RWPE1 (cell line): ENCODE measurements at regions not wholly inside any gene's neighbourhood (a gene's known extent, or its start where the extent isn't known, plus 50 kb on each side); places are given as distances from the start of the nearest gene placed in this dataset.

Experiments
- CTCF ChIA-PET: fragments of 350-600 bp; sonication (Branson Sonifier 250); formaldehyde crosslinking; extraction: SDS; loops from one replicate; lab custom pipeline; 2021; lab: Yijun Ruan, JAX
- POLR2A ChIA-PET: fragments of 400-600 bp; formaldehyde crosslinking; extraction: SDS; loops from one replicate; lab custom pipeline; 2020; ENCODE audit warnings: antibody characterized with exemption; ENCODE audit not compliant: low non-redundant PET; lab: Yijun Ruan, JAX
- DNase-seq: peaks from one replicate; pipeline ENCODE4 v3.0.0; 2012; ENCODE audit warnings: low spot score
- H3K27ac ChIP-seq: fragments of 450-650 bp; 2 replicates; pipeline ENCODE4 v1.5.1; 2017
- CTCF ChIP-seq: fragments of 450-650 bp; conservative IDR thresholded peaks from 2 replicates; pipeline ENCODE4 v1.5.1; 2017; ENCODE audit warnings: low read depth, mild to moderate bottlenecking

GRCh38 chr14:30427401-30427800 is 131.6 kb upstream of the G2E3 start:
- ChIA-PET POLR2A (no interaction called here), CTCF (no interaction called here)
- TF ChIP-seq CTCF = no peak
- no peak overlapping the region for H3K27ac ChIP-seq
- no peak for DNase-seq

- H3K27ac ChIP-seq = no peak overlapping the region
- no peak for DNase-seq
- CTCF ChIA-PET = no interaction called here
- POLR2A ChIA-PET = no interaction called here
- no peak for TF ChIP-seq CTCF
Measured at GRCh38 chr14:30427846-30428245, 131.1 kb upstream of the G2E3 start.

GRCh38 chr14:30431552-30431951 is 127.4 kb upstream of the G2E3 start:
- no peak for TF ChIP-seq CTCF
- ChIA-PET POLR2A (no interaction called here), CTCF (interaction anchor here (0.6 kb wide), 1 partner anchor 157 kb away, joined by 3 read pairs; no protein-coding TSS in a partner anchor)
- no peak overlapping the region for H3K27ac ChIP-seq
- DNase-seq = no peak

- no peak for DNase-seq
- CTCF ChIA-PET = no interaction called here
- POLR2A ChIA-PET = no interaction called here
- no peak for TF ChIP-seq CTCF
- H3K27ac ChIP-seq = no peak overlapping the region
Measured at GRCh38 chr14:30440961-30441360, 118.0 kb upstream of the G2E3 start.

GRCh38 chr14:30443368-30444007 is 115.5 kb upstream of the G2E3 start:
- peak; percentile 20 for DNase-seq
- no peak overlapping the region for H3K27ac ChIP-seq
- peak; percentile 34; the same call in 1 of the 2 replicates for TF ChIP-seq CTCF
- ChIA-PET CTCF (interaction anchor here (0.6 to 1.4 kb wide), 7 partner anchors 11 to 901 kb away, joined by 3 to 4 read pairs (median 3); no protein-coding TSS in a partner anchor), POLR2A (no interaction called here)

- POLR2A ChIA-PET = no interaction called here
- no peak for DNase-seq
- no peak for TF ChIP-seq CTCF
- CTCF ChIA-PET = no interaction called here
- no peak overlapping the region for H3K27ac ChIP-seq
Measured at GRCh38 chr14:30444451-30444850, 114.5 kb upstream of the G2E3 start.
